CD4-positive, alpha-beta T cell (primary cell): ENCODE measurements at regions not wholly inside any gene's neighbourhood (a gene's known extent, or its start where the extent isn't known, plus 50 kb on each side); places are given as distances from the start of the nearest gene placed in this dataset.

Experiments used
- ATAC-seq: fragments of 200-7000 bp; cut with Tn5 transposase; one replicate; pipeline ENCODE4 v1.10.0; 2022; ENCODE audit warnings: mild to moderate bottlenecking; ENCODE audit not compliant: poor library complexity
- CTCF ChIA-PET: fragments of 350-600 bp; sonication (Branson Sonifier 250); formaldehyde crosslinking; loops from one replicate; lab custom pipeline; 2021; ENCODE audit warnings: antibody characterized with exemption, inconsistent platforms; lab: Charles Lee
- POLR2A ChIA-PET: fragments of 350-600 bp; sonication (Branson Sonifier 250); formaldehyde crosslinking; loops from one replicate; lab custom pipeline; 2021; ENCODE audit warnings: antibody characterized with exemption, inconsistent platforms; lab: Charles Lee
- DNase-seq, 14 experiments: peaks; one replicate each; pipeline ENCODE4 v3.0.0-alpha.2; 2013 to 2020; ENCODE audit warnings: mixed read lengths in 2 of 14
- H3K27ac ChIP-seq, 2 donors: one replicate each; pipeline versions ENCODE4 v1.5.1 to v1.7.0; 2013; ENCODE audit warnings: low read length in 2 of 2, low read depth in 1 of 2, mild to moderate bottlenecking in 1 of 2
- H3K27me3 ChIP-seq, 2 experiments: 1 replicate in 1 of 2; 2 replicates in 1 of 2; pipeline versions ENCODE4 v1.6.1 to v1.7.0; 2013; ENCODE audit warnings: low read length in 2 of 2, control low read depth in 1 of 2, mild to moderate bottlenecking in 1 of 2, moderate library complexity in 1 of 2; ENCODE audit not compliant: insufficient read depth in 2 of 2, control insufficient read depth in 1 of 2
- H3K36me3 ChIP-seq: one replicate; pipeline ENCODE4 v1.6.1; 2013; ENCODE audit warnings: low read length, control low read depth; ENCODE audit not compliant: insufficient read depth
- H3K4me1 ChIP-seq: one replicate; pipeline ENCODE4 v1.6.1; 2013; ENCODE audit warnings: low read length, control low read depth; ENCODE audit not compliant: insufficient read depth
- H3K4me3 ChIP-seq: one replicate; pipeline ENCODE4 v1.5.1; 2013; ENCODE audit warnings: mild to moderate bottlenecking, low read length, moderate library complexity
- H3K9me3 ChIP-seq, 2 experiments: 1 replicate in 1 of 2; 2 replicates in 1 of 2; pipeline versions ENCODE4 v1.6.1 to v1.7.0; 2013; ENCODE audit warnings: low read length in 2 of 2, mild to moderate bottlenecking in 2 of 2, control low read depth in 1 of 2, moderate library complexity in 1 of 2; ENCODE audit not compliant: control insufficient read depth in 1 of 2, insufficient read depth in 1 of 2
- H3K27ac Mint-ChIP-seq: one replicate; pipeline ENCODE4 v1.8.0; 2020; ENCODE audit warnings: mixed read lengths
- H3K27me3 Mint-ChIP-seq: one replicate; pipeline ENCODE4 v1.8.0; 2021; ENCODE audit warnings: mixed read lengths
- H3K36me3 Mint-ChIP-seq: one replicate; pipeline ENCODE4 v1.8.0; 2021; ENCODE audit warnings: low read depth, mixed read lengths
- H3K4me1 Mint-ChIP-seq: one replicate; pipeline ENCODE4 v1.8.0; 2021; ENCODE audit warnings: low read depth, mixed read lengths
- H3K4me3 Mint-ChIP-seq: one replicate; pipeline ENCODE4 v1.8.0; 2020; ENCODE audit warnings: mild to moderate bottlenecking, mixed read lengths
- H3K9me3 Mint-ChIP-seq: one replicate; pipeline ENCODE4 v1.8.0; 2020; ENCODE audit warnings: mixed read lengths
- CTCF ChIP-seq: fragments of 200-600 bp; IDR thresholded peaks from one replicate; pipeline ENCODE4 v1.8.0; 2022; ENCODE audit warnings: antibody characterized with exemption, mild to moderate bottlenecking
- intact Hi-C, 2 experiments: fragments of 100-400 bp; cut with DNase I in 1 of 2; cut with micrococcal nuclease in 1 of 2; formaldehyde crosslinking; loops; one replicate each; pipeline versions ENCODE4 v1.15.1 to v1.9.0; 2023 to 2025; cut with DNase I, micrococcal nuclease

GRCh38 chr2:71888751-71889445, 258.8 kb downstream of the CYP26B1 start:
- TF ChIP-seq CTCF, result no peak
- Mint-ChIP-seq H3K27me3 (peaks cover 5% of the 10 kb centered on the region), H3K4me1 (no peaks in the 10 kb centered on the region), H3K4me3 (no peak overlapping the region), H3K9me3 (no peaks in the 10 kb centered on the region), H3K27ac (no peak overlapping the region), H3K36me3 (no peaks in the 10 kb centered on the region)
- POLR2A ChIA-PET, result no interaction called here
- CTCF ChIA-PET, result no interaction called here
- Histone ChIP-seq H3K4me3 (no peak overlapping the region), H3K36me3 (no peaks in the 10 kb centered on the region), H3K9me3 (peaks cover 0 to 4% of the 10 kb centered on the region in 2 experiments), H3K27me3 (no peaks in the 10 kb centered on the region), H3K27ac (no peak overlapping the region), H3K4me1 (no peaks in the 10 kb centered on the region)
- ATAC-seq, result no peak
- DNase-seq, result no peak
- intact Hi-C loops, result no loop called here

- ChIA-PET POLR2A (no interaction called here), CTCF (no interaction called here)
- no peak overlapping the region for H3K4me3 ChIP-seq
- TF ChIP-seq CTCF, result no peak
- H3K4me1 ChIP-seq, result no peaks in the 10 kb centered on the region
- Mint-ChIP-seq H3K27me3 (peaks cover 10% of the 10 kb centered on the region), H3K4me1 (no peaks in the 10 kb centered on the region), H3K27ac (no peak overlapping the region), H3K9me3 (no peaks in the 10 kb centered on the region), H3K4me3 (no peak overlapping the region), H3K36me3 (no peaks in the 10 kb centered on the region)
- no peak overlapping the region for H3K27ac ChIP-seq
- DNase-seq (no peak), ATAC-seq (no peak)
- no peaks in the 10 kb centered on the region for H3K27me3 ChIP-seq
- H3K9me3 ChIP-seq, result peaks cover 0 to 9% of the 10 kb centered on the region in 2 experiments
- no peaks in the 10 kb centered on the region for H3K36me3 ChIP-seq
- intact Hi-C loops, result no loop called here
Observed at GRCh38 chr2:71887196-71887595, 260.5 kb downstream of the CYP26B1 start.

- Mint-ChIP-seq H3K27me3 (peaks cover 10% of the 10 kb centered on the region), H3K27ac (no peak overlapping the region)
- CTCF ChIA-PET, result no interaction called here
Observed at GRCh38 chr2:71886241-71886640, 261.4 kb downstream of the CYP26B1 start.

More at GRCh38 chr2:71886241-71886640, 261.4 kb downstream of the CYP26B1 start:
- intact Hi-C loops, result no loop called here
- Histone ChIP-seq H3K27ac (no peak overlapping the region), H3K4me1 (no peaks in the 10 kb centered on the region), H3K4me3 (no peak overlapping the region), H3K9me3 (peaks cover 0 to 9% of the 10 kb centered on the region in 2 experiments), H3K27me3 (no peaks in the 10 kb centered on the region), H3K36me3 (no peaks in the 10 kb centered on the region)
- POLR2A ChIA-PET, result no interaction called here
- Mint-ChIP-seq H3K9me3 (no peaks in the 10 kb centered on the region), H3K4me3 (no peak overlapping the region), H3K4me1 (no peaks in the 10 kb centered on the region), H3K36me3 (no peaks in the 10 kb centered on the region)
- ATAC-seq, result no peak
- DNase-seq, result no peak
- no peak for TF ChIP-seq CTCF
